Tibial nerve (tissue), 4 donors: ENCODE measurements at regions not wholly inside any gene's neighbourhood (a gene's known extent, or its start where the extent isn't known, plus 50 kb on each side); places are given as distances from the start of the nearest gene placed in this dataset.

Experiments
- DNase-seq, 2 donors: peaks; one replicate each; pipeline ENCODE4 v3.0.0-alpha.2; 2019; ENCODE audit warnings: low spot score in 2 of 2
- H3K27ac ChIP-seq, 4 donors: fragments of 200-600 bp; sonication (generic) in 3 of 4; one replicate each; pipeline ENCODE4 v1.5.1; 2017 to 2019; ENCODE audit warnings: mild to moderate bottlenecking in 1 of 4
- H3K27me3 ChIP-seq, 2 donors: fragments of 200-600 bp; sonication (generic) in 1 of 2; one replicate each; pipeline versions ENCODE4 v1.5.1 to v1.6.0; 2017 to 2019
- H3K36me3 ChIP-seq, 3 donors: fragments of 200-600 bp; sonication (generic); one replicate each; pipeline ENCODE4 v1.5.1; 2018 to 2019
- H3K4me1 ChIP-seq, 4 donors: fragments of 200-600 bp; sonication (generic) in 3 of 4; one replicate each; pipeline ENCODE4 v1.5.1; 2017 to 2019
- H3K4me3 ChIP-seq, 4 donors: fragments of 200-600 bp; sonication (generic) in 3 of 4; one replicate each; pipeline ENCODE4 v1.5.1; 2017 to 2019; ENCODE audit warnings: mild to moderate bottlenecking in 1 of 4, moderate library complexity in 1 of 4
- H3K9me3 ChIP-seq, 4 donors: fragments of 200-600 bp; sonication (generic) in 3 of 4; one replicate each; pipeline ENCODE4 v1.5.1; 2017 to 2019
- CTCF ChIP-seq, 5 experiments: fragments of 200-600 bp in 3 of 5; fragments of 450-650 bp in 2 of 5; sonication (generic) in 3 of 5; IDR thresholded peaks; one replicate each; pipeline ENCODE4 v1.5.1; 2016 to 2019; ENCODE audit warnings: antibody characterized with exemption in 5 of 5, mild to moderate bottlenecking in 3 of 5, moderate library complexity in 2 of 5
- EP300 ChIP-seq, 2 donors: sonication (generic); formaldehyde crosslinking; IDR thresholded peaks; one replicate each; pipeline ENCODE4 v1.6.1; 2017; ENCODE audit warnings: antibody characterized with exemption in 2 of 2, mild to moderate bottlenecking in 1 of 2
- POLR2A ChIP-seq, 2 donors: fragments of 450-650 bp; IDR thresholded peaks; one replicate each; pipeline ENCODE4 v1.6.1; 2017; ENCODE audit warnings: antibody characterized with exemption in 2 of 2, mild to moderate bottlenecking in 2 of 2, moderate library complexity in 2 of 2
- WGBS, 2 donors: methylation state at CpG; one replicate each; pipeline ENCODE4 v1.1.5; 2018; 5-methylcytosine and 5-hydroxymethylcytosine counted together

GRCh38 chr2:41972179-41972578 is 75.6 kb upstream of the PKDCC start:
- H3K4me1 ChIP-seq = peaks cover 0 to 35% (median 15%) of the 10 kb centered on the region in 4 donors
- DNase-seq = no peak
- no peaks in the 10 kb centered on the region for H3K36me3 ChIP-seq
- no peak overlapping the region for H3K4me3 ChIP-seq
- TF ChIP-seq CTCF (IDR thresholded peaks at IDR 0.05) (no peak), POLR2A (IDR thresholded peaks at IDR 0.05) (no peak), EP300 (IDR thresholded peaks at IDR 0.05) (no peak)
- no peaks in the 10 kb centered on the region for H3K9me3 ChIP-seq
- 88 to 100% methylated on average over 2 of the region's 2 CpGs for WGBS, 2 donors
- no peaks in the 10 kb centered on the region for H3K27me3 ChIP-seq
- H3K27ac ChIP-seq = no peak overlapping the region

- no peaks in the 10 kb centered on the region for H3K36me3 ChIP-seq
- H3K4me3 ChIP-seq = no peak overlapping the region
- DNase-seq = no peak
- WGBS, 2 donors = 86 to 92% methylated on average over 8 of the region's 8 CpGs
- peaks cover 0 to 28% (median 9%) of the 10 kb centered on the region in 4 donors for H3K4me1 ChIP-seq
- H3K27ac ChIP-seq = no peak overlapping the region
- TF ChIP-seq EP300 (IDR thresholded peaks at IDR 0.05) (no peak), CTCF (IDR thresholded peaks at IDR 0.05) (no peak), POLR2A (IDR thresholded peaks at IDR 0.05) (no peak)
- H3K27me3 ChIP-seq = no peaks in the 10 kb centered on the region
- no peaks in the 10 kb centered on the region for H3K9me3 ChIP-seq
Observed at GRCh38 chr2:41972819-41973218, 75.0 kb upstream of the PKDCC start.

GRCh38 chr2:41973871-41974270 is 74.0 kb upstream of the PKDCC start:
- no peak overlapping the region for H3K27ac ChIP-seq
- 59 to 77% methylated on average over 4 of the region's 4 CpGs for WGBS, 2 donors
- TF ChIP-seq POLR2A (IDR thresholded peaks at IDR 0.05) (no peak), CTCF (IDR thresholded peaks at IDR 0.05) (no peak), EP300 (IDR thresholded peaks at IDR 0.05) (no peak)
- H3K4me1 ChIP-seq = peaks cover 0 to 18% (median under 1%) of the 10 kb centered on the region in 4 donors
- no peak overlapping the region for H3K4me3 ChIP-seq
- H3K9me3 ChIP-seq = no peaks in the 10 kb centered on the region
- no peaks in the 10 kb centered on the region for H3K27me3 ChIP-seq
- H3K36me3 ChIP-seq = no peaks in the 10 kb centered on the region
- no peak for DNase-seq

- Histone ChIP-seq H3K27ac (no peak overlapping the region), H3K36me3 (no peaks in the 10 kb centered on the region), H3K9me3 (no peaks in the 10 kb centered on the region), H3K4me3 (no peak overlapping the region), H3K27me3 (no peaks in the 10 kb centered on the region), H3K4me1 (no peaks in the 10 kb centered on the region)
- 77 to 89% methylated on average over 1 of the region's 1 CpG for WGBS, 2 donors
- no peak for TF ChIP-seq EP300 (IDR thresholded peaks at IDR 0.05)
- TF ChIP-seq POLR2A (IDR thresholded peaks at IDR 0.05) = no peak
- no peak for TF ChIP-seq CTCF (IDR thresholded peaks at IDR 0.05)
- DNase-seq = no peak
Observed at GRCh38 chr2:41981417-41981816, 66.4 kb upstream of the PKDCC start.

GRCh38 chr2:41985573-41986095 is 62.2 kb upstream of the PKDCC start:
- TF ChIP-seq POLR2A (IDR thresholded peaks at IDR 0.05) (no peak), EP300 (IDR thresholded peaks at IDR 0.05) (no peak), CTCF (IDR thresholded peaks at IDR 0.05) (no peak)
- 72 to 93% methylated on average over 5 of the region's 5 CpGs for WGBS, 2 donors

More at GRCh38 chr2:41985573-41986095, 62.2 kb upstream of the PKDCC start:
- Histone ChIP-seq H3K4me1 (peaks cover 0 to 17% (median 5%) of the 10 kb centered on the region in 4 donors), H3K36me3 (no peaks in the 10 kb centered on the region), H3K27me3 (no peaks in the 10 kb centered on the region), H3K9me3 (no peaks in the 10 kb centered on the region), H3K27ac (no peak overlapping the region), H3K4me3 (no peak overlapping the region)
- no peak for DNase-seq
